ENCODE measurements at regions not wholly inside any gene's neighbourhood (a gene's known extent, or its start where the extent isn't known, plus 50 kb on each side); places are given as distances from the start of the nearest gene placed in this dataset.
"Not testable (repeated sequence)": the region's sequence is repeated elsewhere in the genome, so short reads cannot be mapped to it uniquely, and the experiment has no call there.

- TF ChIP-seq POLR2A (IDR thresholded peaks at IDR 0.05) = not testable (repeated sequence)
- TF ChIP-seq, protein P1, sequence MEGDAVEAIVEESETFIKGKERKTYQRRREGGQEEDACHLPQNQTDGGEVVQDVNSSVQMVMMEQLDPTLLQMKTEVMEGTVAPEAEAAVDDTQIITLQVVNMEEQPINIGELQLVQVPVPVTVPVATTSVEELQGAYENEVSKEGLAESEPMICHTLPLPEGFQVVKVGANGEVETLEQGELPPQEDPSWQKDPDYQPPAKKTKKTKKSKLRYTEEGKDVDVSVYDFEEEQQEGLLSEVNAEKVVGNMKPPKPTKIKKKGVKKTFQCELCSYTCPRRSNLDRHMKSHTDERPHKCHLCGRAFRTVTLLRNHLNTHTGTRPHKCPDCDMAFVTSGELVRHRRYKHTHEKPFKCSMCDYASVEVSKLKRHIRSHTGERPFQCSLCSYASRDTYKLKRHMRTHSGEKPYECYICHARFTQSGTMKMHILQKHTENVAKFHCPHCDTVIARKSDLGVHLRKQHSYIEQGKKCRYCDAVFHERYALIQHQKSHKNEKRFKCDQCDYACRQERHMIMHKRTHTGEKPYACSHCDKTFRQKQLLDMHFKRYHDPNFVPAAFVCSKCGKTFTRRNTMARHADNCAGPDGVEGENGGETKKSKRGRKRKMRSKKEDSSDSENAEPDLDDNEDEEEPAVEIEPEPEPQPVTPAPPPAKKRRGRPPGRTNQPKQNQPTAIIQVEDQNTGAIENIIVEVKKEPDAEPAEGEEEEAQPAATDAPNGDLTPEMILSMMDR (IDR thresholded peaks at IDR 0.05) = not testable (repeated sequence)
Measured at GRCh38 chr11:87452025-87452424, 414.3 kb downstream of the TMEM135 start.
